A549 (cell line): ENCODE measurements at regions not wholly inside any gene's neighbourhood (a gene's known extent, or its start where the extent isn't known, plus 50 kb on each side); places are given as distances from the start of the nearest gene placed in this dataset.

Experiments
- ATAC-seq, 2 experiments: fragments of 200-7000 bp in 1 of 2; fragments of >200 bp in 1 of 2; cut with Nextera tagmentation in 1 of 2; cut with Tn5 transposase in 1 of 2; 3 replicates each; pipeline versions ENCODE4 v1.8.0 to v1.9.1; 2018 to 2020; ENCODE audit warnings: mild to moderate bottlenecking in 1 of 2, moderate library complexity in 1 of 2
- CTCF ChIA-PET: fragments of 300-600 bp; sonication (Branson Sonifier 250); formaldehyde crosslinking; extraction: SDS; loops from one replicate; lab custom pipeline; 2021; ENCODE audit warnings: antibody characterized with exemption, inconsistent platforms; lab: Yijun Ruan, JAX
- POLR2A ChIA-PET: fragments of 350-600 bp; formaldehyde crosslinking; extraction: SDS; loops from one replicate; lab custom pipeline; 2021; ENCODE audit warnings: antibody characterized with exemption, inconsistent platforms; lab: Yijun Ruan, JAX
- DNase-seq, 2 experiments: peaks; one replicate each; pipeline versions ENCODE4 v3.0.0 to v3.0.0-alpha.2; 2011 to 2016; ENCODE audit warnings: low read depth in 1 of 2, low spot score in 1 of 2
- FAIRE-seq: peaks from 2 replicates; lab custom pipeline; 2011; peaks lifted over from hg19 to GRCh38; lab: Jason Lieb, UNC
- H3K27ac ChIP-seq, 2 experiments: fragments of >200 bp; sonication (Bioruptor Twin); formaldehyde crosslinking; 3 replicates each; pipeline ENCODE4 v1.5.1; 2016 to 2017
- H3K4me1 ChIP-seq: fragments of >200 bp; sonication (Bioruptor Twin); formaldehyde crosslinking; 3 replicates; pipeline ENCODE4 v1.6.1; 2016
- H3K4me2 ChIP-seq: fragments of >200 bp; sonication (Bioruptor Twin); formaldehyde crosslinking; 3 replicates; pipeline ENCODE4 v1.6.1; 2016
- H3K4me3 ChIP-seq: fragments of >200 bp; sonication (Bioruptor Twin); formaldehyde crosslinking; 3 replicates; pipeline ENCODE4 v1.5.1; 2016
- H3K9me3 ChIP-seq: fragments of >200 bp; sonication (Bioruptor Twin); formaldehyde crosslinking; 3 replicates; pipeline ENCODE4 v1.6.1; 2016
- ATOH8 ChIP-seq: fragments of 250-450 bp; sonication (Bioruptor Pico); IDR thresholded peaks from 2 replicates; pipeline ENCODE4 v1.5.0; 2020; ENCODE audit warnings: low read depth, mild to moderate bottlenecking, moderate library complexity
- BCL3 ChIP-seq: fragments of >200 bp; sonication (Bioruptor Twin); formaldehyde crosslinking; IDR thresholded peaks from 3 replicates; pipeline ENCODE4 v1.6.1; 2016
- CHD2 ChIP-seq: fragments of 150-350 bp; IDR thresholded peaks from 2 replicates; pipeline ENCODE4 v1.6.1; 2014; ENCODE audit warnings: low read length; ENCODE audit not compliant: partially characterized antibody
- E2F6 ChIP-seq: IDR thresholded peaks from 2 replicates; pipeline ENCODE4 v1.6.1; 2012; ENCODE audit warnings: low read depth, borderline replicate concordance
- EHMT2 ChIP-seq: fragments of 200-600 bp; sonication (generic); IDR thresholded peaks from 2 replicates; pipeline ENCODE4 v1.6.1; 2016; ENCODE audit warnings: antibody characterized with exemption, low read depth, mild to moderate bottlenecking, moderate library complexity
- ELK1 ChIP-seq: fragments of 150-350 bp; IDR thresholded peaks from 2 replicates; pipeline ENCODE4 v1.6.1; 2014; ENCODE audit warnings: low read depth, mild to moderate bottlenecking, low read length
- EP300 ChIP-seq, 2 experiments: fragments of >200 bp; sonication (Bioruptor Twin); formaldehyde crosslinking; IDR thresholded peaks; 2 replicates in 1 of 2; 3 replicates in 1 of 2; pipeline ENCODE4 v1.6.1; 2016 to 2017
- ESRRA ChIP-seq: fragments of 150-350 bp; IDR thresholded peaks from 2 replicates; pipeline ENCODE4 v1.6.1; 2014; ENCODE audit warnings: mild to moderate bottlenecking, low read length, borderline replicate concordance
- HES2 ChIP-seq: fragments of >200 bp; sonication (Bioruptor Twin); formaldehyde crosslinking; IDR thresholded peaks from 2 replicates; pipeline ENCODE4 v1.6.1; 2016
- HOXB13 ChIP-seq: fragments of 250-450 bp; sonication (Bioruptor Pico); IDR thresholded peaks from 2 replicates; pipeline ENCODE4 v1.5.0; 2020; ENCODE audit warnings: low read depth, mild to moderate bottlenecking, moderate library complexity
- HOXB5 ChIP-seq: fragments of 250-450 bp; sonication (Bioruptor Pico); IDR thresholded peaks from 2 replicates; pipeline ENCODE4 v1.5.0; 2020; ENCODE audit warnings: mild to moderate bottlenecking, moderate library complexity
- MAFK ChIP-seq: fragments of 450-650 bp; IDR thresholded peaks from 2 replicates; pipeline ENCODE4 v1.6.1; 2014; ENCODE audit not compliant: partially characterized antibody
- MYC ChIP-seq: IDR thresholded peaks from 2 replicates; pipeline ENCODE4 v1.6.1; 2012; ENCODE audit warnings: mild to moderate bottlenecking, inconsistent platforms, low read length, improper control_type of control experiment, borderline replicate concordance
- NPAS2 ChIP-seq: fragments of 250-450 bp; sonication (Bioruptor Pico); IDR thresholded peaks from 2 replicates; pipeline ENCODE4 v1.8.0; 2022; ENCODE audit warnings: mild to moderate bottlenecking, moderate library complexity, borderline replicate concordance
- NR3C1 ChIP-seq: fragments of >200 bp; sonication (Bioruptor Twin); formaldehyde crosslinking; IDR thresholded peaks from 3 replicates; pipeline ENCODE4 v1.6.1; 2017
- POLR2A ChIP-seq: IDR thresholded peaks from 2 replicates; pipeline ENCODE4 v1.6.1; 2012; ENCODE audit warnings: mild to moderate bottlenecking, low read length
- POLR2AphosphoS2 ChIP-seq: conservative IDR thresholded peaks from 2 replicates; pipeline ENCODE4 v1.6.1; 2012; ENCODE audit warnings: low read length, improper control_type of control experiment, inconsistent platforms
- RARB ChIP-seq: fragments of 250-450 bp; sonication (Bioruptor Pico); IDR thresholded peaks from 2 replicates; pipeline ENCODE4 v1.8.0; 2021; ENCODE audit warnings: mild to moderate bottlenecking, moderate library complexity
- SMC3 ChIP-seq: fragments of >200 bp; sonication (Bioruptor Twin); formaldehyde crosslinking; IDR thresholded peaks from 3 replicates; pipeline ENCODE4 v1.6.1; 2018; ENCODE audit warnings: inconsistent platforms
- SREBF2 ChIP-seq: fragments of 450-650 bp; IDR thresholded peaks from 2 replicates; pipeline ENCODE4 v1.6.1; 2014; ENCODE audit warnings: mild to moderate bottlenecking, moderate library complexity
- TP53 ChIP-seq: fragments of 250-450 bp; sonication (Bioruptor Pico); IDR thresholded peaks from 2 replicates; pipeline ENCODE4 v1.5.0; 2021; ENCODE audit warnings: mild to moderate bottlenecking, moderate library complexity
- ZFP36 ChIP-seq: fragments of 450-650 bp; IDR thresholded peaks from 2 replicates; pipeline ENCODE4 v1.6.1; 2014; ENCODE audit warnings: borderline replicate concordance; ENCODE audit not compliant: partially characterized antibody
- ZNF302 ChIP-seq: fragments of 250-450 bp; sonication (Bioruptor Pico); IDR thresholded peaks from 2 replicates; pipeline ENCODE4 v1.9.0; 2021; ENCODE audit warnings: inconsistent platforms, mild to moderate bottlenecking, moderate library complexity
- WGBS: methylation state at CpG from one replicate; pipeline ENCODE4 v1.1.6; 2017; ENCODE audit errors: missing lambda C conversion rate; 5-methylcytosine and 5-hydroxymethylcytosine counted together

- 0% methylated on average over 2 of the region's 2 CpGs for WGBS
- ATAC-seq (no peak), DNase-seq (no peak), FAIRE-seq (no peak)
- H3K4me3 ChIP-seq = no peak overlapping the region
- POLR2A ChIA-PET = no interaction called here
- H3K4me2 ChIP-seq = no peak overlapping the region
- H3K27ac ChIP-seq = no peak overlapping the region
- no peaks in the 10 kb centered on the region for H3K9me3 ChIP-seq
- no peaks in the 10 kb centered on the region for H3K4me1 ChIP-seq
- CTCF ChIA-PET = interaction anchor here (1.2 kb wide), 1 partner anchor 12 kb away, joined by 3 read pairs; no protein-coding TSS in a partner anchor
- no peak for TF ChIP-seq HES2
- TF ChIP-seq NPAS2 (CRISPR knock-in tag) = no peak
- TF ChIP-seq RARB (CRISPR knock-in tag) = no peak
- no peak for TF ChIP-seq ESRRA
- TF ChIP-seq SMC3 = no peak
- no peak for TF ChIP-seq HOXB13
- no peak for TF ChIP-seq POLR2AphosphoS2
- no peak for TF ChIP-seq ZFP36
- TF ChIP-seq HOXB5 (CRISPR knock-in tag) = no peak
- TF ChIP-seq E2F6 = no peak
- no peak for TF ChIP-seq NR3C1
- TF ChIP-seq MYC = no peak
- no peak for TF ChIP-seq ATOH8 (CRISPR knock-in tag)
- TF ChIP-seq EHMT2 = no peak
- TF ChIP-seq ELK1 = no peak
Measured at GRCh38 chr6:40148882-40149573, 214.8 kb upstream of the MOCS1 start.

GRCh38 chr6:40146902-40147301, 212.6 kb upstream of the MOCS1 start:
- no peak overlapping the region for H3K27ac ChIP-seq
- FAIRE-seq (no peak), DNase-seq (no peak), ATAC-seq (no peak)
- H3K9me3 ChIP-seq = no peaks in the 10 kb centered on the region
- H3K4me1 ChIP-seq = no peaks in the 10 kb centered on the region
- CTCF ChIA-PET = interaction anchor here (0.7 kb wide), 1 partner anchor 10 kb away, joined by 3 read pairs; no protein-coding TSS in a partner anchor
- H3K4me2 ChIP-seq = no peak overlapping the region
- POLR2A ChIA-PET = no interaction called here
- TF ChIP-seq MAFK (no peak), POLR2A (no peak), ZNF302 (CRISPR knock-in tag) (no peak), BCL3 (no peak), CHD2 (no peak), ESRRA (no peak), EP300 (IDR thresholded peaks at IDR 0.05) (no peak), SREBF2 (no peak), TP53 (no peak), HES2 (no peak)
- 5% methylated on average over 3 of the region's 3 CpGs for WGBS
- H3K4me3 ChIP-seq = no peak overlapping the region
